SK-N-SH (cell line): ENCODE measurements at regions not wholly inside any gene's neighbourhood (a gene's known extent, or its start where the extent isn't known, plus 50 kb on each side); places are given as distances from the start of the nearest gene placed in this dataset.
A peak's percentile ranks its signal among the peaks of the same experiment; 100 is the strongest.

Experiments used
- CTCF ChIA-PET: fragments of 300-600, 350-600 bp; formaldehyde crosslinking; extraction: SDS; loops from one replicate; lab custom pipeline; 2021; lab: Yijun Ruan, JAX
- POLR2A ChIA-PET: fragments of 350-600 bp; sonication (Branson Sonifier 250); formaldehyde crosslinking; extraction: SDS; loops from one replicate; lab custom pipeline; 2020; ENCODE audit warnings: antibody characterized with exemption, inconsistent platforms; lab: Yijun Ruan, JAX
- DNase-seq: peaks from one replicate; pipeline ENCODE4 v3.0.0; 2012
- H2AFZ ChIP-seq: fragments of 200-600 bp; sonication (generic); 2 replicates; pipeline ENCODE4 v1.8.1; 2016; ENCODE audit warnings: antibody characterized with exemption, mild to moderate bottlenecking, low read depth
- H3F3A ChIP-seq: fragments of 200-600 bp; sonication (generic); replicated peaks from 2 replicates; pipeline ENCODE3; 2016; ENCODE audit warnings: antibody characterized with exemption, mild to moderate bottlenecking; ENCODE audit not compliant: insufficient read depth
- H3K27ac ChIP-seq, 2 experiments: fragments of 200-500 bp in 1 of 2; fragments of 200-600 bp in 1 of 2; sonication (Bioruptor generic) in 1 of 2; sonication (generic), shearing (Covaris generic) in 1 of 2; 2 replicates each; pipeline versions ENCODE4 v1.5.1 to v1.6.1; 2014 to 2016; ENCODE audit warnings: low read depth in 2 of 2, inconsistent platforms in 1 of 2, low read length in 1 of 2, mild to moderate bottlenecking in 1 of 2, mixed read lengths in 1 of 2
- H3K27me3 ChIP-seq: fragments of 200-600 bp; sonication (generic), shearing (Covaris generic); 2 replicates; pipeline ENCODE4 v1.6.1; 2016; ENCODE audit warnings: mixed run types; ENCODE audit not compliant: insufficient read depth
- H3K36me3 ChIP-seq, 2 experiments: fragments of 200-500 bp in 1 of 2; fragments of 200-600 bp in 1 of 2; sonication (Bioruptor generic) in 1 of 2; sonication (generic) in 1 of 2; replicated peaks in 1 of 2; 2 replicates each; pipeline versions ENCODE3 to v1.5.1; 2014 to 2016; ENCODE audit warnings: low read length in 1 of 2, mild to moderate bottlenecking in 1 of 2; ENCODE audit not compliant: insufficient read depth in 2 of 2, control insufficient read depth in 1 of 2
- H3K4me1 ChIP-seq, 2 experiments: fragments of 200-500 bp in 1 of 2; fragments of 200-600 bp in 1 of 2; sonication (Bioruptor generic) in 1 of 2; sonication (generic), shearing (Covaris generic) in 1 of 2; 2 replicates each; pipeline versions ENCODE4 v1.5.1 to v1.6.1; 2014 to 2016; ENCODE audit warnings: low read depth in 1 of 2, low read length in 1 of 2, mixed run types in 1 of 2; ENCODE audit not compliant: insufficient read depth in 2 of 2, control insufficient read depth in 1 of 2
- H3K4me2 ChIP-seq: fragments of 200-600 bp; sonication (generic), shearing (Covaris generic); 2 replicates; pipeline ENCODE4 v1.6.1; 2017; ENCODE audit warnings: mixed run types
- H3K4me3 ChIP-seq, 2 experiments: fragments of 200-500 bp in 1 of 2; fragments of 200-600 bp in 1 of 2; sonication (Bioruptor generic) in 1 of 2; sonication (generic), shearing (Covaris generic) in 1 of 2; 2 replicates each; pipeline versions ENCODE4 v1.5.1 to v1.8.1; 2014 to 2016; ENCODE audit warnings: low read depth in 2 of 2, inconsistent platforms in 1 of 2, low read length in 1 of 2, mild to moderate bottlenecking in 1 of 2, mixed read lengths in 1 of 2, moderate library complexity in 1 of 2
- H3K79me2 ChIP-seq: fragments of 200-600 bp; sonication (generic); 2 replicates; pipeline ENCODE4 v1.8.1; 2017; ENCODE audit warnings: mild to moderate bottlenecking; ENCODE audit not compliant: insufficient read depth
- H3K9ac ChIP-seq: fragments of 200-600 bp; sonication (generic); 2 replicates; pipeline ENCODE4 v1.6.1; 2017; ENCODE audit warnings: mixed run types
- H3K9me2 ChIP-seq: fragments of 200-600 bp; sonication (generic); 2 replicates; pipeline ENCODE4 v1.6.1; 2017; ENCODE audit warnings: mixed run types
- H3K9me3 ChIP-seq: fragments of 200-600 bp; sonication (generic); 2 replicates; pipeline ENCODE4 v1.6.1; 2017; ENCODE audit warnings: mixed run types, mild to moderate bottlenecking, moderate library complexity
- H4K20me1 ChIP-seq: fragments of 200-600 bp; sonication (generic); 2 replicates; pipeline ENCODE4 v1.6.1; 2017; ENCODE audit warnings: mild to moderate bottlenecking, mixed run types; ENCODE audit not compliant: insufficient read depth
- FOSL2 ChIP-seq: IDR thresholded peaks from 2 replicates; pipeline ENCODE4 v1.4.0; 2012; ENCODE audit warnings: low read depth, mild to moderate bottlenecking, moderate library complexity, borderline replicate concordance
- FOXM1 ChIP-seq: IDR thresholded peaks from 2 replicates; pipeline ENCODE4 v1.4.0; 2012; ENCODE audit warnings: low read depth, mild to moderate bottlenecking
- GATA2 ChIP-seq: sonication (generic); formaldehyde crosslinking; IDR thresholded peaks from 2 replicates; pipeline ENCODE4 v1.5.0; 2020; ENCODE audit warnings: mild to moderate bottlenecking, missing genetic modification reagents
- MAX ChIP-seq: IDR thresholded peaks from 2 replicates; pipeline ENCODE4 v1.4.0; 2012; ENCODE audit warnings: low read depth
- NRF1 ChIP-seq: IDR thresholded peaks from 2 replicates; pipeline ENCODE4 v1.6.1; 2012; ENCODE audit warnings: low read depth, mild to moderate bottlenecking, low read length
- POLR2AphosphoS5 ChIP-seq: IDR thresholded peaks from 2 replicates; pipeline ENCODE4 v1.6.1; 2012; ENCODE audit warnings: low read depth, low read length
- RAD21 ChIP-seq: IDR thresholded peaks from 2 replicates; pipeline ENCODE4 v1.6.1; 2012; ENCODE audit warnings: mild to moderate bottlenecking, low read length
- RFX5 ChIP-seq: IDR thresholded peaks from 2 replicates; pipeline ENCODE4 v1.6.1; 2012; ENCODE audit warnings: mild to moderate bottlenecking, improper control_type of control experiment, low read length
- SIN3A ChIP-seq: IDR thresholded peaks from 2 replicates; pipeline ENCODE4 v1.6.1; 2012; ENCODE audit warnings: low read depth, mild to moderate bottlenecking, low read length, moderate library complexity, borderline replicate concordance
- TAF1 ChIP-seq: IDR thresholded peaks from 2 replicates; pipeline ENCODE4 v1.6.1; 2012; ENCODE audit warnings: low read depth, mild to moderate bottlenecking, low read length, moderate library complexity, borderline replicate concordance
- TCF12 ChIP-seq: IDR thresholded peaks from 2 replicates; pipeline ENCODE4 v1.4.0; 2012
- WGBS: methylation state at CpG from one replicate; pipeline ENCODE4 v1.1.6; 2017; ENCODE audit warnings: low lambda C conversion rate; 5-methylcytosine and 5-hydroxymethylcytosine counted together

- H3K9ac ChIP-seq: no peak overlapping the region
Observed at GRCh38 chr13:105774739-105775460, 760.6 kb downstream of the EFNB2 start.

GRCh38 chr13:105773863-105774538 lies 761.5 kb downstream of the EFNB2 start:
- 36% methylated on average over 7 of the region's 7 CpGs for WGBS
- H3K27ac ChIP-seq: no peak overlapping the region
- H3K4me1 ChIP-seq: peaks cover 0 to 2% of the 10 kb centered on the region in 2 experiments; a peak in 1 of 4 replicates
- H3K9me3 ChIP-seq: no peaks in the 10 kb centered on the region
- TF ChIP-seq TCF12 (peak; percentile 12; the same call in 1 of the 2 replicates), RFX5 (no peak)
- no peaks in the 10 kb centered on the region for H3K36me3 ChIP-seq
- peak overlapping the region in 1 of 2 experiments; percentile 14; a peak in 1 of 4 replicates for H3K4me3 ChIP-seq
- H3K27me3 ChIP-seq: no peaks in the 10 kb centered on the region
- no peaks in the 10 kb centered on the region for H4K20me1 ChIP-seq
- no peak overlapping the region for H2AFZ ChIP-seq
- H3K9ac ChIP-seq: no peak overlapping the region
- H3K79me2 ChIP-seq: no peaks in the 10 kb centered on the region
- H3F3A ChIP-seq: no peaks in the 10 kb centered on the region
- H3K9me2 ChIP-seq: no peaks in the 10 kb centered on the region
- ChIA-PET CTCF (no interaction called here), POLR2A (no interaction called here)
- H3K4me2 ChIP-seq: peak overlapping the region; percentile 42; the same call in 1 of the 2 replicates
- no peak for DNase-seq

More at GRCh38 chr13:105774739-105775460, 760.6 kb downstream of the EFNB2 start:
- H3K4me3 ChIP-seq: peak overlapping the region in 1 of 2 experiments; percentile 14; a peak in 1 of 4 replicates
- no peak for DNase-seq
- H3K9me3 ChIP-seq: no peaks in the 10 kb centered on the region
- no peak overlapping the region for H3K27ac ChIP-seq
- CTCF ChIA-PET: no interaction called here
- H3K4me1 ChIP-seq: peaks cover 0 to 2% of the 10 kb centered on the region in 2 experiments; a peak in 1 of 4 replicates
- WGBS: 59% methylated on average over 7 of the region's 7 CpGs
- no peaks in the 10 kb centered on the region for H3K36me3 ChIP-seq
- POLR2A ChIA-PET: no interaction called here
- no peaks in the 10 kb centered on the region for H3K79me2 ChIP-seq
- H3K27me3 ChIP-seq: no peaks in the 10 kb centered on the region
- no peaks in the 10 kb centered on the region for H3F3A ChIP-seq
- H3K9me2 ChIP-seq: no peaks in the 10 kb centered on the region
- TF ChIP-seq GATA2 (CRISPR knock-in tag): no peak
- TF ChIP-seq TCF12: no peak
- TF ChIP-seq SIN3A: no peak
- TF ChIP-seq FOSL2: no peak
- no peak for TF ChIP-seq TAF1
- TF ChIP-seq MAX: no peak
- TF ChIP-seq POLR2AphosphoS5: no peak
- TF ChIP-seq NRF1: no peak
- no peak for TF ChIP-seq FOXM1
- no peak for TF ChIP-seq RAD21
- TF ChIP-seq, all 33 proteins: peak for 0
- Histone ChIP-seq H4K20me1 (no peaks in the 10 kb centered on the region), H3K4me2 (peak overlapping the region; percentile 42; the same call in 1 of the 2 replicates), H2AFZ (no peak overlapping the region)
